Kidney (tissue), 13 donors: ENCODE measurements at regions not wholly inside any gene's neighbourhood (a gene's known extent, or its start where the extent isn't known, plus 50 kb on each side); places are given as distances from the start of the nearest gene placed in this dataset.
A peak's percentile ranks its signal among the peaks of the same experiment; 100 is the strongest.
"Not testable (repeated sequence)": the region's sequence is repeated elsewhere in the genome, so short reads cannot be mapped to it uniquely, and the experiment has no call there.

Experiments
- DNase-seq, 5 donors: peaks; one replicate each; pipeline ENCODE4 v3.0.0-alpha.2; 2013 to 2020
- FAIRE-seq: peaks from 2 replicates; lab custom pipeline; 2012; peaks lifted over from hg19 to GRCh38; lab: Jason Lieb, UNC
- H3K27ac ChIP-seq, 2 donors: one replicate each; pipeline ENCODE4 v1.7.0; 2013; ENCODE audit warnings: low read depth in 2 of 2, low read length in 2 of 2, inconsistent platforms in 1 of 2
- H3K27me3 ChIP-seq: one replicate; pipeline ENCODE4 v1.7.1; 2013; ENCODE audit warnings: low read length, inconsistent platforms; ENCODE audit not compliant: control insufficient read depth, insufficient read depth
- H3K36me3 ChIP-seq, 3 donors: one replicate each; pipeline versions ENCODE4 v1.7.0 to v1.7.1; 2013; ENCODE audit warnings: low read length in 3 of 3, control low read depth in 1 of 3, inconsistent platforms in 1 of 3; ENCODE audit not compliant: insufficient read depth in 3 of 3, control insufficient read depth in 2 of 3
- H3K4me1 ChIP-seq, 3 donors: one replicate each; pipeline versions ENCODE4 v1.7.0 to v1.7.1; 2013; ENCODE audit warnings: low read length in 3 of 3, inconsistent platforms in 1 of 3, low read depth in 1 of 3; ENCODE audit not compliant: control insufficient read depth in 2 of 3, insufficient read depth in 2 of 3
- H3K4me3 ChIP-seq, 3 donors: one replicate each; pipeline versions ENCODE4 v1.7.0 to v1.8.1; 2013; ENCODE audit warnings: low read length in 3 of 3, control low read depth in 1 of 3, inconsistent platforms in 1 of 3
- H3K9ac ChIP-seq, 3 donors: one replicate each; pipeline versions ENCODE4 v1.7.0 to v1.7.1; 2013; ENCODE audit warnings: low read length in 3 of 3, control low read depth in 1 of 3, inconsistent platforms in 1 of 3
- H3K9me3 ChIP-seq, 3 donors: one replicate each; pipeline versions ENCODE4 v1.7.0 to v1.7.1; 2013; ENCODE audit warnings: low read length in 3 of 3, control low read depth in 1 of 3, inconsistent platforms in 1 of 3; ENCODE audit not compliant: control insufficient read depth in 2 of 3, insufficient read depth in 1 of 3
- intact Hi-C: fragments of 100-400 bp; cut with DNase I; formaldehyde crosslinking; loops from one replicate; pipeline ENCODE4 v1.11.1; 2022
- TF ChIP-seq, protein P1 (sequence below): IDR thresholded peaks from 3 replicates; pipeline ENCODE4 v1.5.1; 2012; ENCODE audit warnings: mild to moderate bottlenecking, moderate library complexity, borderline replicate concordance; ENCODE audit not compliant: insufficient read depth; ENCODE audit errors: extremely low read depth
- donor health status: control.
- donor health status: control.
- donor health status: control.
- donor health status: control.
- donor health status: control.
- donor health status: DM: yes; HTN: yes; CAD: no.
- donor health status: Normal renal cell carcinoma (clear cell type).

DNA sequence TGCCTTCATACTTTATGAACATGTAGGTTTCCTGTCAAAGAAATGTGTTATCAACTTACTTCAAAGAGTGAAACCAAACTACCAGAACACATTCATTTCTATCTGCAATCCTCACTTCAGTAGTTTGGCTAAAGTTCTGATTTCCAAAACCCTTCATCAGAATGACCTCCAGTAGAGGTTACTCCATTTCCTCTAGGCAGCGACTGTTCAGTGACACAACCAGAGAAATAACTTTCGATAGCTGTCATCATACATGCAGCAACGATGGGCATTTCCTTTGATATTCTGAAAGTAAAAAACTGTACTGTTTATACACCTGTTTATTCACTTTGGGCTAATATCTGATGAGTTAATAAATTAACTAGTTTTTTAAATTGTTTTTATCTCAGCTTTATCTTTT is 532.5 kb upstream of the IZUMO3 start:
- DNase-seq (no peak), FAIRE-seq (no peak)
- H3K4me3 ChIP-seq = no peak overlapping the region
- H3K9me3 ChIP-seq = peaks cover 0 to 2% (median 0%) of the 10 kb centered on the region in 3 donors
- no peak overlapping the region for H3K9ac ChIP-seq
- H3K27ac ChIP-seq = no peak overlapping the region
- H3K27me3 ChIP-seq = no peaks in the 10 kb centered on the region
- no peaks in the 10 kb centered on the region for H3K36me3 ChIP-seq
- H3K4me1 ChIP-seq = no peaks in the 10 kb centered on the region
- TF ChIP-seq, protein P1, sequence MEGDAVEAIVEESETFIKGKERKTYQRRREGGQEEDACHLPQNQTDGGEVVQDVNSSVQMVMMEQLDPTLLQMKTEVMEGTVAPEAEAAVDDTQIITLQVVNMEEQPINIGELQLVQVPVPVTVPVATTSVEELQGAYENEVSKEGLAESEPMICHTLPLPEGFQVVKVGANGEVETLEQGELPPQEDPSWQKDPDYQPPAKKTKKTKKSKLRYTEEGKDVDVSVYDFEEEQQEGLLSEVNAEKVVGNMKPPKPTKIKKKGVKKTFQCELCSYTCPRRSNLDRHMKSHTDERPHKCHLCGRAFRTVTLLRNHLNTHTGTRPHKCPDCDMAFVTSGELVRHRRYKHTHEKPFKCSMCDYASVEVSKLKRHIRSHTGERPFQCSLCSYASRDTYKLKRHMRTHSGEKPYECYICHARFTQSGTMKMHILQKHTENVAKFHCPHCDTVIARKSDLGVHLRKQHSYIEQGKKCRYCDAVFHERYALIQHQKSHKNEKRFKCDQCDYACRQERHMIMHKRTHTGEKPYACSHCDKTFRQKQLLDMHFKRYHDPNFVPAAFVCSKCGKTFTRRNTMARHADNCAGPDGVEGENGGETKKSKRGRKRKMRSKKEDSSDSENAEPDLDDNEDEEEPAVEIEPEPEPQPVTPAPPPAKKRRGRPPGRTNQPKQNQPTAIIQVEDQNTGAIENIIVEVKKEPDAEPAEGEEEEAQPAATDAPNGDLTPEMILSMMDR = no peak
- intact Hi-C loops = no loop called here

DNA sequence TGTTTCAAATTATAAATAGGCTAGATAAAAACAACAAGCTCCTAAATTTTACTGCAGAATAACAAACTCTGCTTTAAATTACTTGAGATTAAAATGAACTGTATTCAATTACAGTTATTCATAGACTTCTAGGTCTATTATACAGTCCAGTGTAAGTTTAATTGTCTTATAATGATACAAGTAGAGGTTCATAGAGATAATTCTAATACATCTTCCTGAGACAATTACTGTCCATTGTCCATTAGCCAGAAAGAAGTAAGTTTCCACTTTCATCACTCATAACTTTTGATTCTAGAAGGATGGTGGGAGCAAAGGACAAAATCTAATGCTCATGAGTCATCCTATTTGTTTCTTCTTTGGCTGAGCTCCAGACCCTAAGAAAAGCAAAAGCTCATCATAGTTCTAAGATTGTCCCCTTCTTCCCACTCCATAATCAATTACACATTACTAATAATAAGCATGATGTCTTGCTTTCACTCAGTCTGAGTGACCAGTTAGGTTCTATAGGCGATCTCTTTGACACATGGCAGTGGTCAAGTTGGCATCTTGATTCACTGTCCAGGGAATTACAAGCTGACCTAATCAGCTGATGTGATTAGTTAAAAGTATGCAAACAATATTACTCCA is 502.5 kb upstream of the IZUMO3 start:
- FAIRE-seq (no peak), DNase-seq (no peak)
- Histone ChIP-seq H3K9ac (no peak overlapping the region), H3K9me3 (no peaks in the 10 kb centered on the region), H3K4me3 (no peak overlapping the region), H3K36me3 (no peaks in the 10 kb centered on the region), H3K27ac (no peak overlapping the region), H3K4me1 (no peaks in the 10 kb centered on the region), H3K27me3 (no peaks in the 10 kb centered on the region)
- intact Hi-C loops = no loop called here
- TF ChIP-seq, protein P1 = no peak

DNA sequence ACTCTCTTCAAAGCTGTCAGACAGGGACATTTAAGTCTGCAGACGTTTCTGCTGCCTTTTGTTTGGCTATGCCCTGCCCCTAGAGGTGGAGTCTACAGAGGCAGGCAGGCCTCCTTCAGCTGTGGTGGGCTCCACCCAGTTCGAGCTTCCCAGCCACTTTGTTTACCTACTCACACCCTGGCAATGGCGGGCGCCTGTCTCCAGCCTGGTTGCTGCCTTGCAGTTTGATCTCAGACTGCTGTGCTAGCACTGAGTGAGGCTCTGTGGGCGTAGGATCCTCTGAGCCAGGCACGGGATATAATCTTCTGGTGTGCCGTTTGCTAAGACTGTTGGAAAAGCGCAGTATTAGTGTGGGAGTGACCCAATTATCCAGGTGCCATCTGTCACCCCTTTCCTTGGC is 499.8 kb upstream of the IZUMO3 start:
- H3K27me3 ChIP-seq, intact Hi-C loops, FAIRE-seq, H3K9ac ChIP-seq, H3K27ac ChIP-seq, H3K4me1 ChIP-seq, H3K4me3 ChIP-seq, H3K36me3 ChIP-seq, H3K9me3 ChIP-seq: not testable (repeated sequence)
- DNase-seq = peak in 1 of 5 donors; percentile 51

DNA sequence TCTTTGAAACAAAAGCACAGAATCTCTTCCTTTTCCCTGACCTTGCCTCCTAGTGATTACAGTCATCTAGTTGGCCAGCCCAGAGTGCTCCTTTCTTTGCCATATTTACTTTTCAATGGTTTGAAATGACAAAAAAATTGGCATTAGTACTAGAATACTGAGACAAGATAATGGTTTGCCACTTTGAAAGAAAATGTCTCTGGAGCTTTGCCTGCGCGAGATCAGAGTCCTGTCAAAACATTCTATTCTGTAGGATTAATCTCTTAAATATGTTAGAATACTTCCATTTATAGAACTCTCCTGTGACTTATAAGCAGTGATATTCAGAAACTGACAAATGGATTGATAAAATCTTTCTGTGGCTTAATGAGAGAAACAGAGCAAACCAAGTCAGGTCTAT is 484.0 kb upstream of the IZUMO3 start:
- no peaks in the 10 kb centered on the region for H3K27me3 ChIP-seq
- H3K9me3 ChIP-seq = peaks cover 0 to 2% (median 0%) of the 10 kb centered on the region in 3 donors
- DNase-seq (no peak), FAIRE-seq (no peak)
- TF ChIP-seq, protein P1 = no peak
- no peak overlapping the region for H3K27ac ChIP-seq
- no peak overlapping the region for H3K9ac ChIP-seq
- intact Hi-C loops = no loop called here
- no peaks in the 10 kb centered on the region for H3K4me1 ChIP-seq
- H3K4me3 ChIP-seq = no peak overlapping the region
- H3K36me3 ChIP-seq = no peaks in the 10 kb centered on the region
